Breast epithelium (tissue), 4 donors: ENCODE measurements at regions not wholly inside any gene's neighbourhood (a gene's known extent, or its start where the extent isn't known, plus 50 kb on each side); places are given as distances from the start of the nearest gene placed in this dataset.

Experiments
- DNase-seq, 2 donors: peaks; one replicate each; pipeline ENCODE4 v3.0.0-alpha.2; 2019; ENCODE audit warnings: low spot score in 2 of 2
- H3K27ac ChIP-seq, 2 donors: fragments of 200-600 bp; sonication (generic) in 1 of 2; one replicate each; pipeline ENCODE4 v1.5.1; 2016 to 2019; ENCODE audit warnings: mild to moderate bottlenecking in 1 of 2
- H3K27me3 ChIP-seq, 2 donors: fragments of 200-600 bp; sonication (generic) in 1 of 2; one replicate each; pipeline versions ENCODE4 v1.5.1 to v1.6.0; 2017 to 2019; ENCODE audit warnings: control low read depth in 1 of 2, mild to moderate bottlenecking in 1 of 2
- H3K36me3 ChIP-seq: fragments of 200-600 bp; one replicate; pipeline ENCODE4 v1.5.1; 2019
- H3K4me1 ChIP-seq, 2 donors: fragments of 200-600 bp; sonication (generic); one replicate each; pipeline ENCODE4 v1.5.1; 2016 to 2019; ENCODE audit warnings: control low read depth in 1 of 2
- H3K4me3 ChIP-seq, 3 donors: fragments of 200-600 bp; sonication (generic); 1 replicate in 2 of 3; 2 replicates in 1 of 3; pipeline ENCODE4 v1.5.1; 2016 to 2019; ENCODE audit warnings: mild to moderate bottlenecking in 3 of 3, moderate library complexity in 2 of 3
- H3K9me3 ChIP-seq, 2 donors: fragments of 200-600 bp; sonication (generic) in 1 of 2; one replicate each; pipeline ENCODE4 v1.5.1; 2016 to 2019; ENCODE audit warnings: control low read depth in 1 of 2
- CTCF ChIP-seq, 3 donors: fragments of 450-650 bp; IDR thresholded peaks; one replicate each; pipeline ENCODE4 v1.5.1; 2016 to 2017; ENCODE audit warnings: antibody characterized with exemption in 3 of 3, mild to moderate bottlenecking in 3 of 3, moderate library complexity in 3 of 3
- POLR2A ChIP-seq: fragments of 450-650 bp; IDR thresholded peaks from one replicate; pipeline ENCODE4 v1.6.1; 2016; ENCODE audit warnings: antibody characterized with exemption, mild to moderate bottlenecking, moderate library complexity
- POLR2AphosphoS5 ChIP-seq, 3 donors: sonication (generic); formaldehyde crosslinking; IDR thresholded peaks; one replicate each; pipeline ENCODE4 v1.6.1; 2017; ENCODE audit warnings: antibody characterized with exemption in 3 of 3
- intact Hi-C: fragments of 100-400 bp; cut with DNase I; formaldehyde crosslinking; loops from one replicate; pipeline ENCODE4 v1.15.1; 2023; ENCODE audit warnings: low total_unique reads

- no peaks in the 10 kb centered on the region for H3K27me3 ChIP-seq
- peaks cover 0 to 8% of the 10 kb centered on the region in 2 donors for H3K9me3 ChIP-seq
- intact Hi-C loops: no loop called here
- no peak overlapping the region for H3K4me3 ChIP-seq
- no peak for DNase-seq
- H3K27ac ChIP-seq: no peak overlapping the region
- TF ChIP-seq POLR2AphosphoS5 (IDR thresholded peaks at IDR 0.05) (no peak), POLR2A (no peak), CTCF (IDR thresholded peaks at IDR 0.05) (no peak)
- H3K4me1 ChIP-seq: no peaks in the 10 kb centered on the region
- no peaks in the 10 kb centered on the region for H3K36me3 ChIP-seq
Measured at GRCh38 chr11:45455536-45455935, 169.4 kb upstream of the SYT13 start.

GRCh38 chr11:45454917-45455401, 168.8 kb upstream of the SYT13 start:
- no peaks in the 10 kb centered on the region for H3K36me3 ChIP-seq
- TF ChIP-seq CTCF (IDR thresholded peaks at IDR 0.05) (no peak), POLR2AphosphoS5 (IDR thresholded peaks at IDR 0.05) (no peak), POLR2A (no peak)
- H3K4me1 ChIP-seq: no peaks in the 10 kb centered on the region
- H3K4me3 ChIP-seq: no peak overlapping the region
- no peak for DNase-seq
- no peak overlapping the region for H3K27ac ChIP-seq
- no peaks in the 10 kb centered on the region for H3K27me3 ChIP-seq
- H3K9me3 ChIP-seq: peaks cover 0 to 8% of the 10 kb centered on the region in 2 donors
- intact Hi-C loops: no loop called here

- peaks cover 0 to 8% of the 10 kb centered on the region in 2 donors for H3K9me3 ChIP-seq
- no peak overlapping the region for H3K4me3 ChIP-seq
- no peaks in the 10 kb centered on the region for H3K4me1 ChIP-seq
- DNase-seq: no peak
- no peak for TF ChIP-seq POLR2AphosphoS5 (IDR thresholded peaks at IDR 0.05)
- no peak for TF ChIP-seq CTCF (IDR thresholded peaks at IDR 0.05)
- no peak for TF ChIP-seq POLR2A
- H3K27ac ChIP-seq: no peak overlapping the region
- H3K27me3 ChIP-seq: no peaks in the 10 kb centered on the region
- H3K36me3 ChIP-seq: no peaks in the 10 kb centered on the region
- intact Hi-C loops: no loop called here
Measured at GRCh38 chr11:45453721-45454120, 167.6 kb upstream of the SYT13 start.

GRCh38 chr11:45451766-45452440, 165.8 kb upstream of the SYT13 start:
- H3K27me3 ChIP-seq: no peaks in the 10 kb centered on the region
- H3K4me3 ChIP-seq: no peak overlapping the region
- H3K27ac ChIP-seq: no peak overlapping the region
- intact Hi-C loops: no loop called here
- no peak for DNase-seq
- peaks cover 0 to 8% of the 10 kb centered on the region in 2 donors for H3K9me3 ChIP-seq
- no peaks in the 10 kb centered on the region for H3K36me3 ChIP-seq
- no peak for TF ChIP-seq CTCF (IDR thresholded peaks at IDR 0.05)
- TF ChIP-seq POLR2A: no peak
- no peak for TF ChIP-seq POLR2AphosphoS5 (IDR thresholded peaks at IDR 0.05)
- no peaks in the 10 kb centered on the region for H3K4me1 ChIP-seq

GRCh38 chr11:45450189-45450588, 164.0 kb upstream of the SYT13 start:
- intact Hi-C loops: no loop called here

More at GRCh38 chr11:45450189-45450588, 164.0 kb upstream of the SYT13 start:
- Histone ChIP-seq H3K27me3 (peaks cover 0 to 4% of the 10 kb centered on the region in 2 donors), H3K4me3 (no peak overlapping the region), H3K9me3 (peaks cover 0 to 4% of the 10 kb centered on the region in 2 donors), H3K36me3 (no peaks in the 10 kb centered on the region), H3K4me1 (no peaks in the 10 kb centered on the region), H3K27ac (no peak overlapping the region)
- TF ChIP-seq CTCF (IDR thresholded peaks at IDR 0.05): no peak
- no peak for DNase-seq
